ENCODE measurements at regions not wholly inside any gene's neighbourhood (a gene's known extent, or its start where the extent isn't known, plus 50 kb on each side); places are given as distances from the start of the nearest gene placed in this dataset.

DNA sequence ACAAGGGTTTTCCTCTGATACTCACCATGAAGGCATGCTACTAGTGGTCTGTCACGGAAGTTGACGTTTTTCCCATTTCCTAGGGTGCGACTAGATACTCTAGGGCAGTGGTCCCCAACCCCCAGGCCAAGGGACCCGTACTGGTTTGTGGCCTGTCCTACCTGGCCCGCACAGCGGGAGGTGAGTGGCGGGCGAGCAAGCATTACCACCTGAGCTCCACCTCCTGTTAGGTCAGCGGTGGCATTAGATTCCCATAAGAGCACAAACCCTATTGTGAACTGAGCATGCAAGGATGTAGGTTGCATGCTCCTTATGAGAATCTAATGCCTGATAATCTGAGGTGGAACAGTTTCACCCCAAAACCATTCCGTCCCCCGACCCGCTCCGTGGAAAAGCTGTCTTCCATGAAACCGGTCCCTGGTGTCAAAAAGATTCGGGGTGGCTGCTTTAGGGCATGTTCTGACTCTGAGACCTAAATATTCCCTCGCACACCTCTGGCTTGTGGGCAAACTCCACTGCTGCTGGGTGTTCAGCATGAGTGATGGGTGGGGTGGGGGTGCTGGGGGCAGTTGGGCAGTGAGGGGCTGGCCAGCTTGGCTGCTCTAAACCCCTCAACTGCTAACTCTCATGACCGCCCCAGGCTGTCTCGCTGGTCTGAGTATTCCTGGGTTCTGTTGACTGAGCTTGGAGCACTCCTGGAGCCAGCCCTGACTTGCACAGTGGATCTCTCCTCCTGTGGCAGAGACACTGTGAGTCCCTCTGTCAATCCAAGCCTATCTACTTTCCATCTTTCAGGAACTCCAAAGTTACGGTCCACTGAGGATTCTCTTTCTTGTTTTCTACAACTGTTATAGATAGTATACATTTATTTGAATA, 78.3 kb upstream of the NEK6 start:
- no peak for DNase-seq (ENCODE audit: low spot score)

- DNase-seq (ENCODE audit: low spot score), result no peak
Measured at GRCh38 chr9:124180557-124180956, 77.2 kb upstream of the NEK6 start.

- DNase-seq (ENCODE audit: low spot score), result no peak
Measured at GRCh38 chr9:124182741-124183140, 75.0 kb upstream of the NEK6 start.

DNA sequence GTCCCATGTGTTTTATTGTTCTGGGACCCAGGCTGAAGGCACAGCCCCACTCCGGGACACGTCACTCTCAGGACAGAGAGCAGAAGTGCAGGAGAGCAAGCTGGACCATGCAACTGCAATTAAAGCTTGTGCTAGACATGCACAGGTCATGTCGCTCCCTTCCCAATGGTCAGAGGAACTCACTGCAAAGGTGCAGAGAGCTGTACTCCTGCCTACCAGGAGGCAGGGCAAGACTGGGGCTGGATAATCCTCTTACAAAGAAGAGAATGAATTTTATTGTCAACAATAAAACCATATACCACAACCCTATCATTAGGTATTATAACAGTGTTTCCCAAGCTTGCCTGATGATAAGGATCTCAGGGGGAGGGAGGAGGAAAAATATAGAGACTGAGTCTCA, 74.0 kb upstream of the NEK6 start:
- no peak for DNase-seq (ENCODE audit: low spot score)

DNA sequence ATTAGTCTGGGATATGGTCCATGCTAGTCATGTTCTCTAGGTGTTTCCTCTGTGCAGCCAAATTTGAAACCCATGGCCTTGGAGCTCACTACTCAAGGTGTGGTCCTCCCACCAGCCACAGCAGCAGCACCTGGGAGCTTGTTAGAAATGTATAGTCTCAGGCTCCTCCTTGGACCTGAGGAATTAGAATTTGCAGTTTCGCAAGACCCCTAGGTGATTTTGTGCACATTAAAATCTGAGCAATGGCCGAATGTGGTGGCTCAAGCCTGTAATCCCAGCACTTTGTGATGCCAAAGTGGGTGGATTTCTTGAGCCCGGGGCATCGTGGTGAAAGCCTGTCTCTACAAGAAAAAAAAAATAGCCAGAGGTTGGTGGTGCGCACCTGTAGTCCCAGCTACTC, 72.3 kb upstream of the NEK6 start:
- no peak for DNase-seq (ENCODE audit: low spot score)

- DNase-seq (ENCODE audit: low spot score), result no peak
Measured at GRCh38 chr9:124187311-124187710, 70.4 kb upstream of the NEK6 start.

- DNase-seq (ENCODE audit: low spot score), result no peak
Measured at GRCh38 chr9:124188331-124189110, 69.2 kb upstream of the NEK6 start.

DNA sequence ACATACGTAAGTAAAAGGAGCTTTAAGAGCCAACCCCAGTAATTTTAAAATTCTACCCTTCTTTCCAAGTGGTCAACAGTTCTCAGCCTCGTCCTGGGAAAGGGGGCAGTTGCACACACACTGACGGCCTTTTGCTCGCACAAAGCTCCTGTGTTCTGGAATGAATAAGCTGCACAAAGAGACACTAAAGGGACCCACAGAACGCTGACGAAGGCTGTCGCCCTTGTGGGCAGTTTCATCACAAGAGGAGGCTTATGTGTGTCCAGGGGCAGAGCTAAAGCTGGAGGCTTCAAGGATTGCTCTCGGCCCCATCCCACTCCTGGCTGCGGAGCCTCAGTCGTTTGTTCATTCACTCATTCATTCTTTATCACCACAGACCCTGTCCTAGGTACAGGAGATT, 67.0 kb upstream of the NEK6 start:
- no peak for DNase-seq (ENCODE audit: low spot score)

DNA sequence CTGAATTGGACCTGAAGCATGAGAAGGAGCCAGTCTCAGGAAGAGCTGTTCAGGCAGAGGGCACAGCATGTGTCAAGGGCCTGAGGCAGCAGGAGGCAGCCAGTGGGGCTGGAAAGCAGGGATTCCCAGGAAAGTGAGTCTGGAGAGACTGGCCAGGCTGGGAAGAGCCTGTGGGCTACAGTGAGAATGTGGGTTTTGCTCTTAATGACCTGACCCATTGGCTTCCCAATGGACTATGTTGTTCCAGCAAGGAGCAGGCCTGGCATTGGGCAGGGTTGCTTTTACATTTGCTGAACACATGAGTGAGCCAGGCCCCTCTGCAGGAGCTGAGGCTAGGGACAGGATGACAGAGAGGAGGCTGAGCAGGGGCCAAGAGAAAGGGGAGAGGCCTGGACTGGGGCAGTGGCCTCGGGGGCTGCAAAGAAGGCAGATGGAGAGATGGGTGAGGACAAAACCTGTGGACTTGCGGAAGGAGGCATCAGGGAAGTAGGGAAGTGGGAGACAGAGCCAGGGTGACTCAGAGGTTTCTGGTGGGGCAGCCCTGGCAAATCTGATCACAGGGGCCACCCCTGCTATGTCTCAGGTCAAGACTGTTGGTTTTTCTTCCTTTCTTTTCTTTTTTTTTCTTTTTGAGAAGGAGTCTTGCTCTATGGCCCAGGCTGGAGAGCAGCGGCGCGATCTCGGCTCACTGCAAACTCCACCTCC, 65.9 kb upstream of the NEK6 start:
- no peak for DNase-seq (ENCODE audit: low spot score)

DNA sequence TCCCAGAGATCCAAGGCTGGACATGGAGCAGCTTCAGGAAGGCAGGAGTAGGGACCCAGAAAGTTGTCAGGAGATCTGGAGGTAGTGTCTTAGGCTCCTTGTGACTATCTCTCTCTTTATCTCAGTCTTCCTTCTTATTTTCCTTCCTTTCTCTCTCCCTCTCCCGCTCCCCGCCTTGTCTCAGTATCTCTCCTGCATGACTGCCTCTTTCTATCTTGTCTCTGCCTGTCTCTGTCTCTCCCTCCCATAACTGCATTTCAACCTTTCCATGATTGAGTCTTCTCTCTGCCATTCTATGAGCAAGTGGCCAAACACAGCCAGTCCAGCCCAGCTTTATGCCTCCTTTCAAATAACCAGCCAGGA, 61.0 kb upstream of the NEK6 start:
- DNase-seq (ENCODE audit: low spot score), result no peak

- peak; percentile 20 for DNase-seq (ENCODE audit: low spot score)
Measured at GRCh38 chr9:124197177-124198095, 60.3 kb upstream of the NEK6 start.

DNA sequence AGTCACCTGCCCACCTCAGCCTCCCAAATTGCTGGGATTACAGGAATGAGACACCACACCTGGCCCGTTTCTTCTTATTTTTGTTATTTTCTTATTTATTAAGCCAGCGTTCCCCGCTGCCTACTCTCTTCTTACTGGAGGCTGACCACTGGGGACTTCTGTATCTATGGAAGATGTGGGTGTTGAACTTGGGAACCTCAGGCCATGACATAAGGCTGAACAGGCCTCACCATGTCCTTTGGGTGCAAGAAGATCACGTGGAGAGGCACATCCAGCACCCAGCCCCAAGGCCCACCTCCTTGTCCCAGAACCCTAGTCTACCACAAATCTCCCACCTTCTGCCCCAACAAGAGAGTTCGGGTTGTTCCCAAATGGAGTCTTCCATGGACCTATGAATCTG, 59.4 kb upstream of the NEK6 start:
- DNase-seq (ENCODE audit: low spot score), result no peak

GRCh38 chr9:124198948-124199347, 58.8 kb upstream of the NEK6 start:
- DNase-seq (ENCODE audit: low spot score), result no peak

- no peak for DNase-seq (ENCODE audit: low spot score)
Measured at GRCh38 chr9:124199474-124199873, 58.3 kb upstream of the NEK6 start.

DNA sequence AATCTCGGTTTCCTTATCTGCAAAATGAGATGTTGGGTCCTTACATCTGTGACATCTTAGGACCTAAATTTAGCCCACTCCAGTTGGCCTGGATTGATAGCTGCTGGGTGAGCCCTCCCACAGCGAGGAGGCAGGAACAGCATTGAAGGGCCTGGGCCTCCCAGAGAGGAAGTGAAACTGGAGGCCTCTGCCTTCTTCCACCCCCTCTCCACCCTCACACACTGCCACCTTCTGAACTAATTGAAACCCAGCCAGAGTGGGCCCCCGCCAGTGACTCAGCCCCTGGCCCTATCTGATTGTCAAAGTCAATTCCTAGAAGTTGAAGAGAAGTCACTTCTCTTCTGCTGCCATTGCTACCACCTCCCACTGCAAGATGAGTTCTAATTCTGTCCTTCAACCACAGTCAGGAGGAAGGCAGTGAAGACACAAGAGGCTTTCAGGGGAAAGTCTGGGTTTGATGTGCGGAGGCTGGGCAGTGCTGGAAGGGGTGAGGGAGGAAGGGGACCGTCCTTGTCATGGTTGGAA, 55.2 kb upstream of the NEK6 start:
- DNase-seq (ENCODE audit: low spot score), result peak; percentile 87

DNA sequence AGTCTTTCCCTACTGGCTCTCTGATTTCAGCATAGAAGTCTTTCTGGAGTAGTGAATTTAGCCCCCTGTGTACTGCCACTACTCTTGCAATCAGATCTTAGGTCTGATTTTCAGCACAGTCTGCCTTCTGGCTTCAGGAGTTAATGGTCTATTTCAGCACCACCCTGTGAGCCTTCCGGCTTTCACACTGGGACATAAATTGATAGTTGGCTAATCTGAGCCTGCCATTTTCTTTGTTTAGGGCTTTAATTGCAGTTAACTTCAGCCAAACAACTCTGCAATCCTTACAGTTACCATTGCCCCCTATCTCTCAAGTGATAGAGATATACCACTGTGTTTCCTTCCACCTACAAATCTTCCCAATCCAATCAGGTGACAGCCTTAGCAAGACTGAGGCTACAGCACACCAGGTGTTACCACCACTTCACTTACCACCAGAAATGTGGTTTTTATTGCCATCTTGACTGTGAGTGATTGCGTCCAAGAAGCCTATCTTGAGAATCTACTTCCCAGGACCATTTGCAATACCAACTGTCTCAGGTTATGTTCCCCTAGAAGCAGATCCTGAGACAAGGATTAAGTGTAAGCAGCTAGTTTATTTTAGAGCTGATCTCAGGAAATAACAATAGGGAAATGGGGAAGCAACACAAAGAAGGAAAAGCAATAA, 51.9 kb upstream of the NEK6 start:
- DNase-seq (ENCODE audit: low spot score), result no peak

DNA sequence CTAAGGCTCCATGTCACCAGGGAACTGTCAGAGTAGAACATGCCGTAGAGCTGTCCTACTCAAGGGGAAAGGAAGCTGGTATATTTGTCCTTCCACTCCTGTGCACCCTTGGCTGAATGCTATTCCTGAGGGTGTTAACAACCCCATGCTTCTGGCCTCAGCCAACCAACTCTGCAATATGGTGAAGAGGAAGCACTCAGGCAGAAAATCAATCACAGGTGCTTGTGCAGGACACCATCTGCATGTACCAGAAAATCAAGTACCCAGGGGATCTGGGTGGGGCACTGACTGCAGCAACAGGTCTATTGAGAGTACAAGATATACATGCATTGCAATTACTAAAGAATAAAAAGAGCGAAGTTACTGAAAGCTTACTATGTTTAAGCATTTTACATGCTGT, 51.4 kb upstream of the NEK6 start:
- no peak for DNase-seq (ENCODE audit: low spot score)
